GM23338 (cell line): ENCODE measurements at regions not wholly inside any gene's neighbourhood (a gene's known extent, or its start where the extent isn't known, plus 50 kb on each side); places are given as distances from the start of the nearest gene placed in this dataset.

ENCODE experiments used
- CREB1 ChIP-seq: fragments of 250-450 bp; sonication (Bioruptor Pico); IDR thresholded peaks from 2 replicates; pipeline ENCODE4 v1.5.0; 2020; ENCODE audit warnings: low read depth, mild to moderate bottlenecking, moderate library complexity
- CTCF ChIP-seq, 2 experiments: fragments of 200-600 bp in 1 of 2; sonication (generic) in 1 of 2; conservative IDR thresholded peaks; 2 replicates each; pipeline versions ENCODE4 v1.5.1 to v1.6.1; 2016 to 2017; ENCODE audit warnings: antibody characterized with exemption in 2 of 2, low read depth in 2 of 2, mild to moderate bottlenecking in 2 of 2, moderate library complexity in 1 of 2
- ETS1 ChIP-seq: IDR thresholded peaks from 2 replicates; pipeline ENCODE4 v1.6.1; 2016; ENCODE audit warnings: antibody characterized with exemption
- EZH2 ChIP-seq: fragments of 200-600 bp; sonication (generic); IDR thresholded peaks from one replicate; pipeline ENCODE4 v1.8.0; 2017; ENCODE audit warnings: antibody characterized with exemption, mild to moderate bottlenecking, low read depth; ENCODE audit not compliant: unreplicated experiment
- EZH2phosphoT487 ChIP-seq: fragments of 200-600 bp; sonication (generic); IDR thresholded peaks from one replicate; pipeline ENCODE4 v1.8.1; 2018; ENCODE audit warnings: antibody characterized with exemption; ENCODE audit not compliant: unreplicated experiment
- JUNB ChIP-seq: IDR thresholded peaks from one replicate; pipeline ENCODE4 v1.6.1; 2016; ENCODE audit warnings: antibody characterized with exemption; ENCODE audit not compliant: unreplicated experiment
- NANOG ChIP-seq: IDR thresholded peaks from 2 replicates; pipeline ENCODE4 v1.6.1; 2016; ENCODE audit warnings: antibody characterized with exemption, borderline replicate concordance
- POLR2AphosphoS5 ChIP-seq: IDR thresholded peaks from 2 replicates; pipeline ENCODE4 v1.6.1; 2016; ENCODE audit warnings: antibody characterized with exemption, low read depth
- REST ChIP-seq: IDR thresholded peaks from one replicate; pipeline ENCODE4 v1.6.1; 2018; ENCODE audit warnings: antibody characterized with exemption; ENCODE audit not compliant: unreplicated experiment
- ZNF331 ChIP-seq: fragments of 250-450 bp; sonication (Bioruptor Pico); IDR thresholded peaks from 2 replicates; pipeline ENCODE4 v1.5.0; 2020; ENCODE audit warnings: low read depth, mild to moderate bottlenecking, moderate library complexity
- ZNF462 ChIP-seq: fragments of 250-450 bp; sonication (Bioruptor Pico); IDR thresholded peaks from 2 replicates; pipeline ENCODE4 v1.5.0; 2020; ENCODE audit warnings: mild to moderate bottlenecking, moderate library complexity

GRCh38 chr21:36265431-36265830 is 54.6 kb upstream of the MORC3 start:
- TF ChIP-seq CTCF (conservative IDR thresholded peaks at IDR 0.05; ENCODE audit: low read depth in 2 of 2) (no peak), EZH2 (no peak), JUNB (no peak), POLR2AphosphoS5 (no peak), REST (no peak), ETS1 (no peak), EZH2phosphoT487 (no peak), NANOG (no peak), CREB1 (no peak), ZNF462 (no peak), ZNF331 (CRISPR knock-in tag) (no peak)
